Fibroblast of peridontal ligament (primary cell): ENCODE measurements at regions not wholly inside any gene's neighbourhood (a gene's known extent, or its start where the extent isn't known, plus 50 kb on each side); places are given as distances from the start of the nearest gene placed in this dataset.

Source experiments
- DNase-seq: peaks from one replicate; pipeline ENCODE4 v3.0.0-alpha.2; 2010; ENCODE audit errors: extremely low read depth

DNA sequence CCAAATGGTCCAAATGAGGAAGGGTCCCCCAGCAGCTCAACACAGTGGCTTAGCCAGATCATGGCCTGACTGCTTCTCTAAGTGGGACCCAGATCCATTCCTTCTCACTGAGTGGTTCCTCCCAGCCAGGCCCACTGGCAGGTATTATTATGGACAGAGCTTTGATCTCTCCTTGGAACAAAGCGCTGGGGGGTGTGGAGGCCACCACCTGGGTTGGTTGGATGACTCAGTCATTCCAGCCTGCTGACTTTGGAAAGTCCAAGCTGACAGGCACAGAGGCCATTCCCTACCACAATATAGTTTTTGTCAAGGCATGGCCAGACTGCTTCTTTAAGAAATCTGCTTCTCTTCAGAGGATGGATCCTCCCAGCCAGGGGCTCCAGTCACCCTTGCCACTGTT, 341.1 kb downstream of the BTG1 start:
- no peak for DNase-seq

DNA sequence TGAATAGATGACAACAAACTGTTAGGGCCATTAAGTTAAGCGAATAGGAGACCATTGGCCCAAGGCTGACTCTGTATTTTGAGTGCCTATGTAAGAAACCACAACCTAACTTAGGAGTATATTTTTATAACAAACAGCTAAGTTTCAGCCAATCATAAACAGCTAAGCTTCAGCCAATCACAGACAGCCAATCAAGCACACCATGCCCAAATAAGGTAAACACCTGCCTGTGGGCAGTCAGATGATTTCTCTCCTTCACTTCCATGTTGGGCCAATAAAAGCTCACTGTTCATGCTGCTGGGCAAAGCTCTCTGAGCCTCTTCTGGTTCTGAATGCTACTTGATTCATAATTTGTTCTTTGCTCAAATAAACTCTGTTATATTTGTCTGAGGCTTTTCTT, 344.6 kb downstream of the BTG1 start:
- no peak for DNase-seq

DNA sequence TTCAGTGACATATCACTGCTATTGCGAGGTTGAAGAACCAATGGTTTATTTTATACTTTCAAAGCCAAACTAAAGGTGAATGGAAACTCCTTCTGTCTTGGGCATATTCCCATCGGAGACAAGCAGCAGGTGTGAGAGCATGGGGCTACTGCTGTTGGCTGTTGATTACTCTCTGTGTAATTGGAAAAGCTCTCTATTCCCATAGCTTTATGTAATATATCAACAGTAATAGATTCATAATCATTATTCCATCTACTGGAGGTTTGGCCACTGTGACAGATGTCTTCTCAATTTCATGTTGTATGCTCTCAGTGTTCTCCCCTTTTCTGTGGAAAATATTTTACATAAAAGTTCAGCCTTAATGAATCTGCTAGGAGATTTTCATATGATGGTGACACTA, 352.0 kb downstream of the BTG1 start:
- no peak for DNase-seq

DNA sequence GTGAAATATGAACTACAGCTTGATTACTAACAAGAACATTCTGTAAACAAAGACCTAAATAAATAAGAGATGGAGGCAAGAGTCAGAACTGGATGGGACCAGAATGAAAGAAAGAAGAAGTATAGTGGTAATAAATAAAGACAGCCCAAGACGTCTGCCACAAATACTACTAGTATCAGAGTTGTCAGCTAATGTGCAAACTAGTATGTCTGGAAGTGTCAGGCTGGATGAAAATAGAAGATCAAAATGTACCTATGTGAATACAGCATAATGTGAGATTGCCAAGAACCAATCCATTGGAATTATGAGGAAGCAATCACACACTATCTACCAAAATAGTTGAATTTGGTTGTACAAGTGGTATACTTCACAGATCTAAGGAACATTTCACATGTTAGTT, 353.0 kb downstream of the BTG1 start:
- no peak for DNase-seq

DNA sequence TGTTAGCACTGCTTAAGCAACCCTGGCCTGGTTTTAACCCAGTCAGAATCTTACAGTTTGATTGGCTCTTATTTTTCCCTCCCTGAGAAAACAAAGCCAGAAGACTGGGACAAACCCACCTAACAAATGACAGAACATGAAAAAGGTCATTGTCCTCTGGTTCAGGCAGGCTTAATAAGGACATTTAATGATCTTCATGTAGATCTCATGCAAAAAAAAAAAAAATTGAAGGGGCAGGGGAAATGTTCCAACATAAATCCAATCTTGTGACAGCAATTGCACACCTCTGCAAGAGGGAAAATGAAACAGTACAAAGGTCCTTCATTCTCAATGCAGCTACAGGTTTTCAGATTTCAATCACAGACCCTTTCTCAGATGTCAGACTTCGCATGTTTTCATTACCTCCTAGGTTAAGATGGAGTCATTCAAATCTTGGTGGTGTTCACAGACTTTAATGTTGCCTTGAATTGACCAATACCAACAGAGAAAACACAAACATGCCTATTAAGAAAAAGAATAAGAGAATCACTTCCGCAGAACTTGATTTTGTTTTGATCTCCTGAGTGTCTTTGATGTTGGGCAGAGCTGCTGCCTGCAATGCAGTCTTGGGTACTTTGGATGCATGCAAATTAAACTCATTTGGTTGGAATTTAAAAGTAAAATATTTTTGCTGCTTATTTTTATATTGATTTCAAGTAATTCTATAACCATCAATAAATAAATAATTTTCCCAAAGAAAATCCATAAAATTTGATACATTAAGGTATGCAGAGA, 359.0 kb downstream of the BTG1 start:
- DNase-seq: no peak

- no peak for DNase-seq
Measured at GRCh38 chr12:91785655-91786498, 359.8 kb downstream of the BTG1 start.

GRCh38 chr12:91781114-91781513, 364.5 kb downstream of the BTG1 start:
- peak; percentile 47 for DNase-seq

- DNase-seq: peak; percentile 88
Measured at GRCh38 chr12:91778938-91779400, 366.7 kb downstream of the BTG1 start.

DNA sequence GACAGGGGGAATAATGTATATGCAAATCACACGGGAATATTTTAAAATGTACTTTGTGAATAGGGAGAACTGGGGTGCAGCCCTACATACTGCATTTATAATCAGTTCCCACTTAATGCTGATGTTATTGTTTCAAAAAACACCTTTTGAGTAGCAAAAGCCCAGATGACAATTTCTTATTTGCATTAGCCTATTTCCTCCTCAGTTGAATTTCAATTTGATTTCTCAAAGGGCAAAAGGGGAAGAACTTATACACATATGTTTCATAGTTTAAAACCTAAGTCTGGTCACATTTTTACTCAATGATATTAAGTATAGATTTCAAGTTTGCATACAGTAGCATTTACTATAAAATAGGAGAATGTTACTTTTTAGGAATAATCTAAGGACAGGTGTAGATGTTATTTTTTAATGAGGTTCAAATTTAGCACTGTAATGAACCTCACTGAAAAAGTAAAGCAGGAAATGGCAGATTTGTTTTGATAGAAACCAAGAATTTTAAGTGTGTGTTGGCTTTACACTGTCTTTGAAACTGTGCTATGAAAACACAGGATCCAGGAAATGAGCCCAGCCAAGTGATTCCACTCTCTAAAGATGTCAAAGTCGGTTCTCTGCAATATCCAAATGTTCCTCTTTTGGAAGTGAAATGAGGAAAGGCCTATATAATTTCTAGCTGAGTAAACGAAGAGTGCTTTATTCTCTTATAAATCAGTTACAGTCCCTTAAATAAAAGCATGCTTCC, 367.4 kb downstream of the BTG1 start:
- DNase-seq: peak; percentile 20

DNA sequence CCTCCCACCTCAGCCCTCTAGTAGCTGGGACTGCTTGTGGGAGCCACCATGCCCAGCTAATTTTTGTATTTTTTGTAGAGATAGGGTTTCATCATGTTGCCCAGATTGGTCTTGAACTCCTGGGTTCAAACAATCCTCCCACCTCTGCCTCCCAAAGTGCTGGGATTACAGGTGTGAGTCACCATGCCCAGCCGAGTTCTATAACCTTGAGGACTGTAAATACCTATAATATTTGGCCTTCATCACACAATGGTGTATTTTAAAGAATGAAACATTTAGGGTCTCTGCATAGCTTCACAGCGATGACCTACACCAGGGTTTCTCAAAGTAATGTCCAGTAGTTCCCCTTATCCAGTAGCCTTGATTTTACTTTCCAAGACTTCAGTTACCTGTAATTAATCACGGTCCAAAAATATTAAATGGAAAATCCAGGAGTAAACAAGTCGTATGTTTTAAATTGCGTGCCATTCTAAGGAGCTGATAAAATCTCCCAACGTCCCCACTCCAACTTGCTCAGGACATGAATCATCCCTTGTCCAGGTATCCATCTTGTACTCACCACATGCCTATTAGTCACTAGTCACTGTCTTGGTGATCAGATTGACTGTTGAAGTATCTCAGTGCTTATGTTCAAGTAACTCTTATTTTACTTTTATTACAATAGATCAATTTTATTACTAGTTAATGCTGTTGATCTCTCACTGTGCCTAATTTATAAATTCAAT, 368.2 kb downstream of the BTG1 start:
- DNase-seq: no peak

DNA sequence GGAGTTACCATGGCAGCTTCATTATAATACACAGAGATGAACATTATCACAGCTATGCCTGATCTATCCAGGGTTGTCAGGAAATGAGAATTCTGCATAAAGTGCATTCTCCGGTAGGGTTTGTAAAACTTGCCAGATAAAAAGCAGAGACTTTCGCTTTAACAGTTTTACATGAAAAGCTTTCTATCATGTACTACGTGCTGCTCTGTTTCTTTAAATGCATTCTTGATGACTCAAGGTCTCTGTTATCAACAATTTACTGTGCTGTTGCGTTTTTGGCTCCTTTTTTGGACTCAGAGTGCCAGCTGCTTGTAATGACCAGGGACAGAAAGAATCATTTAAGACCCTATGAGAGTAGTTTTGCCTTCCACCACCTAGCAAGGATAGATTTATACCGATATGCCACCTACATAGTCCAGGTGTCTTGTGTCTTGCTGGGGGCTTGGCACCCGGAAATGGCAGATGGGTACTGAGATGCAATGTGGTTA, 371.2 kb downstream of the BTG1 start:
- peak; percentile 81 for DNase-seq

GRCh38 chr12:91773749-91774429, 371.8 kb downstream of the BTG1 start:
- DNase-seq: peak; percentile 61

- no peak for DNase-seq
Measured at GRCh38 chr12:91772411-91772810, 373.2 kb downstream of the BTG1 start.

DNA sequence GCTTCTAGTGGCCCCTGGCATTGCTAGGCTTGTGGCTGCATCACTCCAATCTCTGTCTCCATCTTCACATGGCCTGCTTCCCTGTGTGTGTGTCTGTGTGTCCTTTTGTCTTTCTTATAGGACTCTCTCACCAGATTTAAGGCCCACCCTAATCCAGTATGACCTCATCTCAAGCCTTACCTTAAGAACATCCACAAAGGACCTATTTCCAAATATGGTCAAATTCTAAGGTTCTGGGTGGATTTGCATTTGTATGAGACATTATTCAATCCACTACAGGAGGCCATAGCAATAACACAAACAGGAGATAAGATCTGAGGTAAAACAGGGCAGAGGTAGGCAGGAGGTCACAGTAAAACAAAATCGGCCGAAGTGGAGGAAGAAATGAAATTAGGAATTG, 375.9 kb downstream of the BTG1 start:
- DNase-seq: no peak

DNA sequence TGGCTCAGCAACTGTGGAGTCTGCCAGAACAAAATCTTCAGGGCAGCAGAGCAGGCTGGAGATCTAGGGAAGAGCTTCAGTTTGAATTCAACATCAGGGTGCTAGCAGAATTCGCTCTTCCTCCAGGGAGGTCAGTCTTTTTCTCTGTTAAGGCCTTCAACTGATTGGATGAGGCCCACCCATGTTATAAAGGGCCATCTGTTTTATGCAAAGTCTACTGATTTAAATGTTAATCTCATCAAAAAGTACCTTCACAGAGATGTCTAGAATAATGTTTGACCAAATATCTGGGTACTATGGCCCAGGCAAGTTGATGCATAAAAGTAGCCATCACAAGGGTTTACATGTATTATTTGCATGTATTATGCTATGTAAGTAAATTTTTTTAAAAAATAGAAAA, 378.4 kb downstream of the BTG1 start:
- DNase-seq: no peak

DNA sequence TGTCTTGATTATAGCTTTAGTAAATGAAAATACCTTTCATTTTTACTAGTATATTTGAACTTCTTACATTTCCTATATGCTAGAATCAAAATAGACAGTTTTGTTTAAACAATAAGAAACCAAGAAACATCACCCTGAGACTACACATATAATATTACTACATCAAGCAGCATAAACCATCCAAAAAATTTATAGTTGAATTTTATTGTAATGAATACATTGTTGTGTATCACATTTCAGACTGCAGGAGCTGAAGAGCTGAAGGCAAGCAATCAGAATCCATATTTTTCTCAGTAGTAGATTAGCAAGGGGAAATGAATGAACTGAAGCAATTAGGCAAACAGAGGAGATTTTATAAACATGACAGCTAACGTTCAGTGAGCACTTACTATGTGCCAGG, 379.2 kb downstream of the BTG1 start:
- peak; percentile 12 for DNase-seq

GRCh38 chr12:91763654-91764370, 381.8 kb downstream of the BTG1 start:
- no peak for DNase-seq

GRCh38 chr12:91753649-91754048, 392.0 kb downstream of the BTG1 start:
- no peak for DNase-seq

GRCh38 chr12:91746976-91747375, 398.7 kb downstream of the BTG1 start:
- DNase-seq: no peak

DNA sequence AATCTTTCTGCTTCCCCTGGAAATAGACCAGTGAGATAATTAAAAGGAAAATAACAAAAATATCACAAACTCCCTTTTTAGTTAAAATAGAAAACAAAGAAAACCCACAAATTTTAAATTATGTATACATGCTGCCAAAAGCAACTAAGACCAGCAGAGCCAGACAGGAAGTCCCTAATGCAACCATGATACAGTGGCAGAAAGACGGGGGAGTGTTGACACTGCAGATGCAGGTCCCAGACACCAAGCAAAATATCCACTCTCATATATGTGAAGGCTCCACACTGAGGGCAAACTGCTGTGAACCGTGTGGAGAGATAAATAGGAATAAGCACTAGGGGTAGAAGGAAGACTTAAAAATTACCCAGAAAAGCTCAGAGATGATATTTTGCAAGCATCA, 401.0 kb downstream of the BTG1 start:
- no peak for DNase-seq
